Lung microvascular endothelial cell (primary cell): ENCODE measurements at regions not wholly inside any gene's neighbourhood (a gene's known extent, or its start where the extent isn't known, plus 50 kb on each side); places are given as distances from the start of the nearest gene placed in this dataset.

Source experiments
- DNase-seq, 2 donors: peaks; one replicate each; pipeline versions ENCODE4 v3.0.0 to v3.0.0-alpha.2; 2010; ENCODE audit warnings: low read depth in 2 of 2

DNA sequence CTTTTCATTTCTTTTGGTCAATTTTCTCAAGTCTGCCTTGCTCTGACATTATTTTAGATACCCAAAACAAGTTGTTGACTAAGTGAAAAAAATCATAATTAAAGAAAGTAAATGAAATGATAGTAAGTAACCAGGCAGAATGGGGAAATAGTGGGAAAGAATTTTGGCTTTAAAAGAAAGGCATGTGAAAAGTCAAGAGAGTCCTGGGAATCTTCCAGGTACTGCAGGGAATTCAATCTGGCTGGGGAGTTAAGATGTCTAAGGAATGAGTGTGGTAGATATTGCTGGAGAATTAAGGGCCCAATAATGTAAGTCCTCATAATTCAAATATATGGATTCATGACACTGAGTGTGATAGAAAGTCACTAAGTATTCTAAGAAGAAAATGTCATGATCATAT is 123.1 kb upstream of the PAPPA start:
- DNase-seq = no peak

GRCh38 chr9:116032683-116033440 is 120.7 kb upstream of the PAPPA start:
- no peak for DNase-seq

- no peak for DNase-seq
Observed at GRCh38 chr9:116039312-116039711, 114.3 kb upstream of the PAPPA start.

- no peak for DNase-seq
Observed at GRCh38 chr9:116039893-116040292, 113.7 kb upstream of the PAPPA start.

DNA sequence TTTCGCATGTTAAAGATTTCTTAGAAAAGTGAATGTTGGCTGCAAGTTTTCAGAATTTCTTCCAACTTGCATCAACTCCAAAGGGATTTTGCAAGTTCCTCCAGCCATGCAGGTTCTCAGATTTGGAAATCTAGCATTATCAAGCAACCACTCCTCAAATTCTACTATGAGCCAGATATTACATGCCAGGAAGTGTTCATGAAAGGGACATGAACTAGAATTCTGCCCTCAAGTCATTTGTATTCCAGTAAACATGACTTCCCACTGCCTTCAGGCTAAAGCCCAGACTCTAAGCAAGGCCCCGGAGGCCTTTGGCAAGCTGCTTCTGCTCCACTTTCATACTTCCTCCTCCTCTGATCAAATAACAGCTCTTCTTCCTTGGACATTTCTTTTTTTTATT is 111.3 kb upstream of the PAPPA start:
- DNase-seq = no peak

DNA sequence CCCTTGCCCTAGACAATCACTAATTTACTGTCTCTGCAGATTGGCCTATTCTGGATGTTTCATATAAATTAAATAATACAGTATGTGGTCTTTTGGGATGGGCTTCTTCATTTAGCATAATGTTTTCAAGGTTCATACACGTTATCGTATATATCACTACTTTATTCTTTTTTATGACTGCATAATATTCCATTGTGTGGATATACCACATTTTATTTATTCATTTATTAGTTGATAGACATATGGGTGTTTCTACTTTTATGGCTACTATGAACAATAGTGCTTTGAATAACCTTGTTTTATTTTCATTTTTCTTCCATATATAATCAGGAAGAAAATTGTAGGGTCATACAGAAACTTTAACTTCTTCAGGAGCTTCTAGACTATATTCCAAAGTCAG is 108.5 kb upstream of the PAPPA start:
- DNase-seq = no peak

- no peak for DNase-seq
Observed at GRCh38 chr9:116048081-116048480, 105.5 kb upstream of the PAPPA start.

DNA sequence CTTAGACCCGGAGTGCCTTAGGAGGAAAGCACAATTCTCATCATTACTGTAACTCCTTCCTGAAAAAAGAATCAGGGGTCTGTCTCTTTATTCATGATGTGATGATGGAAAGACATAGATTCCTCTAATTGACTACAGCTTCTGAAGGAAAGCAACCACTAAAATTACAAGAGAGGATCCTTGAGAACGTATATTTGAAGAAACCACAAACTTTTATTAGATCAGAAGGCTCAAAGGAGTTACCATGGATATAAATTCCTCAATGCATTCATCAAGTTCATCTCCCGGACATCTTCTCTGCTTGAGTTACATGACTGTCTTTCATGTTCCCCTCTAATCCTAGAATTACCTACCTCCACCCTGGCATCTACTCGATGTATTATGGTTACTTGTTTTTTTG is 104.1 kb upstream of the PAPPA start:
- DNase-seq = no peak

GRCh38 chr9:116051528-116051927 is 102.1 kb upstream of the PAPPA start:
- DNase-seq = no peak

DNA sequence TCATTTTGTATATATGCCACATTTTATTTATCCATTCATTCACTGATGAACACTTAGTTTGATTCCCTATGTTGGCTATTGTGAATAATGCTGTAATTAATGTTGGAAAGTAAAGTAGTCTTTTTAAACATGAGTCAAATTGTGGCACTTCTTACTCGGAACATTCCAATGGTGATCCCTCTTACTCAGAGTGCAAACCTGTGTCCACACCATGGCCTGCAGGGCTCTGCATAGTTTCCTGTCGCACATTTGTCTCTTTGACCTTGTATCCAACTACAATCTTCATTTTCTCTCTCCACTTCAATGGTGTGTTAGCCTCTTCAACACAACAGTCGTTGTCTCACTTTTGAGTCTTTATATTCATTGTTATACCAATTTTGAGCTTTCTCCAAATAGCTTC is 98.1 kb upstream of the PAPPA start:
- DNase-seq = no peak

GRCh38 chr9:116057371-116057770 is 96.2 kb upstream of the PAPPA start:
- no peak for DNase-seq

DNA sequence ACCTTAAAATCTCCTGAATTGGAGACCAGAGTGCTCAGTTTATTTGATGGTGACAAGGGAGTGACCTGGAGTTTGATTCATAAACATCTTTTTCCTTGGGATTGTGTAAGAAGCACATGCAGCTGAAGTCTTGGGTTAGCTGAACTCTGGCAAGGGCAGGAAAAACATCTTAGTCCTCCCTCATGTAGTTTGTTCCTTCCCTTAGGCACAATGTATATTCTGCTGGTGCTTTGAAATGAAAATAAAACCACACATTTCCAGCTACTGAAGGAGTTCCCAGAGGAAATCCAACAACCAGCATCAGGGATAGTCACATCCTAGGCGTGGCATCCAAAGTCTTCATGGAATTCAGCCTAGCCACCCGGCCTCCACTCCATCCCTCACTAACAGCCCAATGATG is 95.2 kb upstream of the PAPPA start:
- DNase-seq = no peak

DNA sequence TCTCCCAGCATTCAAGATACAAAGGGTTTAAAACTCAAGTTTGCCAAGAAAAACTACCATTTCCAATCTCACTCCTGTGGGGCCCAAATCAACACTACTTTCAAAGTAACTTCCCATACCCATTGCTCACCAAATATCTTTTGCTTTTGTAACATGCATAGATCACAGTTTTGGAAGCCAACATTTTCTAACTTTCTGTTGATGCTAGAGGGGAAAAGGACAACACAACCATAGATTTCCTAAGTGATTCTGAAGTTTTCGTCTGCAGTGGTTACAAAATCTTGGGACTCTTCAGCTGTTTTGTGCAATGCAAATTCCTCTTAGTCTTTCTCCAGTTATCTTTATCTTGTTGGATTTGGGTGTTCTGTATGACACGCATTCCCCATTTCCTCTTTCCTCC is 94.1 kb upstream of the PAPPA start:
- no peak for DNase-seq

GRCh38 chr9:116060631-116061030 is 93.0 kb upstream of the PAPPA start:
- DNase-seq = no peak

- no peak for DNase-seq
Observed at GRCh38 chr9:116061546-116062205, 91.9 kb upstream of the PAPPA start.

DNA sequence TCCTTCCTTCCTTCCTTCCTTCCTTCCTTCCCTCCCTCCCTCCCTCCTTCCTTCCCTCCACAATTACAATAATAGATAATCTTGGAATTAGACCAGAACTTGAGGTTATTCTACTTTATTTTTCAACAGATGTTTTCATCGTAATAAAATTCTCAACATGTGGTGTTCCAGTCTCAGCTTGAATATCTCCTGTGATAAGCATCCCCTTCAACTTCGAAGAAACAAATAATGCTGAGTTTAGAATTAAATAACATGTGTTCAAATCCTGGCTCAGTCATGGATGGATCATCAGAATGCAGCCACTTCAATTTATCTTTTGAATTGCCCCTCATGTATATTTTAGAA is 91.4 kb upstream of the PAPPA start:
- DNase-seq = no peak

DNA sequence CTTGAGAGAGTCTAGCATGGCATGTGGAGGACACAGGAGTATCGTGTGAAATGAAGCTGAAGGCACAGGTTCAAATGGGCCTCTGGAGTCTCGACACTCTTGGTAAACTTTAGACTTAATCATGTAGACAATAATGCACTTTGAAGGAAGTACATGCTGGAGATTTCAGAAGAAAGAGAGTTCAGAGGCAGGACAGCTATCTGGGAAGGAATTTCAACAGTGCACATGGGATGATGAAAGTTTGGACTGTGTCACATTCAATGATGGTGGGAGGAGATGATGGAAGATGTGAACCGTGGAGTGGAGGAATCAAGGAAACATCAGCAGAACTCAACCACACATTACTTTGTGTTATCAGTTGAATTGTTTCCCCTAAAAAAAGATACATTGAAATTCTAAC is 88.6 kb upstream of the PAPPA start:
- no peak for DNase-seq

GRCh38 chr9:116066221-116066620 is 87.4 kb upstream of the PAPPA start:
- DNase-seq = no peak

DNA sequence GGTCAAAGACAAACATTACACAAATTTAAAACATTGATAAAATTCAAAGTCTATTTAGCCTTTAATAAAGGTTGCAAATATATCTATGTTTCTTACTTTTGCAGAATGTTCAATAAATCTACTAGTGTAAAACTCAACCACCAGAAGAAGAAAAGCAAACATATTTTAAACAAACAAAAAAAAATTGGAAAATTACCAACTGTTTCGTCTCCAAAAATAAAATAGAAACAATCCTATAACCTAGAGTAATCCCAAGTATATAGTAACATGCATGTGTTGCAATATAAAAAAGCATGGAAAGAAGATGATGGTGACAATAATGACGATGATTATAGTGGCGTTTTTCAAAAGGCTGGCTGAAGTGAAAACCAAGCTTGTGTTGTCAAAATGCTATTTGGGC is 86.0 kb upstream of the PAPPA start:
- DNase-seq = no peak

DNA sequence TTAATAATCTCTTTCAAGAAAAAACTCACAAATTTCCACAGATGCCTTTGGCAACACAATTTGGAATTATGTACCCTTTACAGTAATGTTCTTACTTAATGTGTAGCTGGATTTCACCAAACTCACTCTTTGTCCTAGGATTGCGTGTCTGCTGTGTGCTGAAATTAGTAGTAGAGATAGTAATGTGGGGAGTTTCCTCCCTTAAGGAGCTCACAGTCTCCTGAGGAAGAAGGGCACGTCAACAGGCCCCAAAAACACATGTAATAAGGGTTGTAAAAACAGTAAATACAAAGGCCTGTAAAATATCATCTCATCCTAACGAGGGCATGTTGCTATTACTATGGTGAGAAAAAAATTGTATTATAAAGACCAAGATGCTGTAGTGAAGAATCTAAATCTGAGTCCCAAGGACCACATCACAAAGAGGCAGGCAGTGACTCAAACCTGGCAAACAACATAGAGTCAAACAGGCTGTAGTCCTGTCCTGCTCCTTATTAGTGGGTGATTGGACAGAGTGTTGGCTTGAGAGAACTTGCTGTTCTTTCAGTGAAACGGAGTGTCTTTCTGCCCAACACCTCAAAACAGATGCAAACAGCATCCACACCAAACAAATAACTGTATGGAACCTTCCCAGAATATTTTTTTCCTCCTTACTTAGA is 83.2 kb upstream of the PAPPA start:
- no peak for DNase-seq

- DNase-seq = no peak
Observed at GRCh38 chr9:116072046-116072445, 81.5 kb upstream of the PAPPA start.

DNA sequence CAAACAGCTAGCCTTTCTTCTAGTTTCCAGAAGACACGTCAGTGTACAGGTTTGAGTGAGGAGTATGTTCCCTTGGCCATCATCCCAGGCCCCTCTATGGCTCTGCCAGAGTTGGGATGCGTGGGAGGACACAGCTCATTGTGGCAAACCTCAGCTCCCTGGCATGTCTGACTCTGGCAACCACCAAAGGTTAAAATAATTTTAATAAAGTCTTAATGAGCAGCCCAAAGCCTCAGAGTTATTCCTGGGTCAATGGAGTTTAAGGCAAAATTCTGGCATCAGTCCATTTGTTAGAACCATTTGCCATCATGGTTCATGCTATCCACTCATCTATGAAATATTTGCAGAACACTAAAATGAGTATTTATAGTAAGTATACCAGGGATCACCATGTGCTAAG is 79.8 kb upstream of the PAPPA start:
- DNase-seq = no peak

GRCh38 chr9:116074658-116075057 is 78.9 kb upstream of the PAPPA start:
- DNase-seq = no peak
